Ishikawa (cell line): ENCODE measurements at regions not wholly inside any gene's neighbourhood (a gene's known extent, or its start where the extent isn't known, plus 50 kb on each side); places are given as distances from the start of the nearest gene placed in this dataset.

Experiments used
- CEBPB ChIP-seq: IDR thresholded peaks from 2 replicates; pipeline ENCODE4 v1.6.1; 2012
- CREB1 ChIP-seq: IDR thresholded peaks from 2 replicates; pipeline ENCODE4 v1.6.1; 2012; ENCODE audit warnings: low read depth
- EGR1 ChIP-seq: IDR thresholded peaks from 2 replicates; pipeline ENCODE4 v1.6.1; 2012
- EP300 ChIP-seq: IDR thresholded peaks from 2 replicates; pipeline ENCODE4 v1.6.1; 2012; ENCODE audit warnings: borderline replicate concordance
- FOXM1 ChIP-seq: IDR thresholded peaks from 2 replicates; pipeline ENCODE4 v1.6.1; 2012; ENCODE audit warnings: low read depth, borderline replicate concordance
- NFIC ChIP-seq: IDR thresholded peaks from 2 replicates; pipeline ENCODE4 v1.6.1; 2012
- RAD21 ChIP-seq: IDR thresholded peaks from 2 replicates; pipeline ENCODE4 v1.6.1; 2012; ENCODE audit warnings: low read depth
- REST ChIP-seq: IDR thresholded peaks from 2 replicates; pipeline ENCODE4 v1.6.1; 2012; ENCODE audit warnings: low read depth, mild to moderate bottlenecking
- TAF1 ChIP-seq: IDR thresholded peaks from 2 replicates; pipeline ENCODE4 v1.6.1; 2012; ENCODE audit warnings: low read depth, mild to moderate bottlenecking
- TCF12 ChIP-seq: IDR thresholded peaks from 2 replicates; pipeline ENCODE4 v1.6.1; 2012; ENCODE audit warnings: low read depth
- TEAD4 ChIP-seq: IDR thresholded peaks from 2 replicates; pipeline ENCODE4 v1.6.1; 2012
- YY1 ChIP-seq: IDR thresholded peaks from 2 replicates; pipeline ENCODE4 v1.6.1; 2012; ENCODE audit warnings: low read depth
- ZBTB7A ChIP-seq: IDR thresholded peaks from 2 replicates; pipeline ENCODE4 v1.6.1; 2012; ENCODE audit warnings: low read depth
- TF ChIP-seq, protein P1 (sequence below): IDR thresholded peaks from 2 replicates; pipeline ENCODE4 v1.6.1; 2012
- TF ChIP-seq, protein P2 (sequence below): IDR thresholded peaks from 2 replicates; pipeline ENCODE4 v1.6.1; 2012

DNA sequence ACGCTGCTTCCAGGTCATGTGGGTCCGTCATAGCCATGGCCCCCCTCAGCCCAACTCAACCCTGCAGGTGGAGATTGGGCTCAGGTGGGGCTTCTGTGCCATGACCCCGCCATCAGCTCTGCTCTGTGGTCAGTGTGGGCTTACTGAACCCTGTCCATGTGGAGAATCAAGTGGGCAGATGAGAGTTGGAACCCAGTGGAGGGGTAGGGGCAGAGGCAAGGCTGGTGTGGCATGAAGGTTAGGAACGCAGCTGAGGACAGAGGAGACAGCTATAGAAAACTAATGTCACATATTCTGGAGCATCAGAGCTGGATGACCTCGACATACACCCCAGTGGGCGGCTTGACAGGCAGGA lies 355.9 kb downstream of the PTPRU start:
- TF ChIP-seq RAD21 (no peak), TCF12 (no peak), ZBTB7A (no peak), FOXM1 (no peak)
- TF ChIP-seq, protein P1, sequence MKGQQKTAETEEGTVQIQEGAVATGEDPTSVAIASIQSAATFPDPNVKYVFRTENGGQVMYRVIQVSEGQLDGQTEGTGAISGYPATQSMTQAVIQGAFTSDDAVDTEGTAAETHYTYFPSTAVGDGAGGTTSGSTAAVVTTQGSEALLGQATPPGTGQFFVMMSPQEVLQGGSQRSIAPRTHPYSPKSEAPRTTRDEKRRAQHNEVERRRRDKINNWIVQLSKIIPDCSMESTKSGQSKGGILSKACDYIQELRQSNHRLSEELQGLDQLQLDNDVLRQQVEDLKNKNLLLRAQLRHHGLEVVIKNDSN: no peak

GRCh38 chr1:29591601-29592260 lies 355.4 kb downstream of the PTPRU start:
- TF ChIP-seq RAD21: no peak
- no peak for TF ChIP-seq CEBPB
- no peak for TF ChIP-seq TEAD4
- no peak for TF ChIP-seq YY1
- TF ChIP-seq, protein P2, sequence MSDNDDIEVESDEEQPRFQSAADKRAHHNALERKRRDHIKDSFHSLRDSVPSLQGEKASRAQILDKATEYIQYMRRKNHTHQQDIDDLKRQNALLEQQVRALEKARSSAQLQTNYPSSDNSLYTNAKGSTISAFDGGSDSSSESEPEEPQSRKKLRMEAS: no peak

GRCh38 chr1:29590583-29591565 lies 354.6 kb downstream of the PTPRU start:
- TF ChIP-seq, protein P2: no peak
- no peak for TF ChIP-seq NFIC

- TF ChIP-seq EGR1: no peak
- TF ChIP-seq NFIC: no peak
- no peak for TF ChIP-seq TCF12
- TF ChIP-seq REST: no peak
- TF ChIP-seq EP300: no peak
- no peak for TF ChIP-seq YY1
- no peak for TF ChIP-seq RAD21
- TF ChIP-seq CEBPB: no peak
- TF ChIP-seq, protein P2: no peak
- no peak for TF ChIP-seq TAF1
- TF ChIP-seq, protein P1: no peak
- no peak for TF ChIP-seq CREB1
- TF ChIP-seq TEAD4: no peak
- no peak for TF ChIP-seq ZBTB7A
- no peak for TF ChIP-seq FOXM1
These were observed 350.8 kb downstream of the PTPRU start for GRCh38 chr1:29586991-29587745.

- TF ChIP-seq CREB1: no peak
- TF ChIP-seq, protein P2: no peak
- TF ChIP-seq TEAD4: no peak
- no peak for TF ChIP-seq EP300
- no peak for TF ChIP-seq ZBTB7A
- TF ChIP-seq RAD21: no peak
- TF ChIP-seq CEBPB: no peak
- no peak for TF ChIP-seq REST
- TF ChIP-seq, protein P1: no peak
- no peak for TF ChIP-seq EGR1
- TF ChIP-seq YY1: no peak
- no peak for TF ChIP-seq TCF12
- no peak for TF ChIP-seq FOXM1
These were observed 349.9 kb downstream of the PTPRU start for GRCh38 chr1:29586215-29586614.
